Activated CD8-positive, alpha-beta T cell treated with anti-CD3 and anti-CD28 coated beads for 36 hours (primary cell): ENCODE measurements at regions not wholly inside any gene's neighbourhood (a gene's known extent, or its start where the extent isn't known, plus 50 kb on each side); places are given as distances from the start of the nearest gene placed in this dataset.

Source experiments
- ATAC-seq: fragments of 200-7000 bp; cut with Tn5 transposase; one replicate; pipeline ENCODE4 v1.10.0; 2021; ENCODE audit warnings: mild to moderate bottlenecking, moderate library complexity
- CTCF ChIA-PET: fragments of 350-600 bp; sonication (Branson Sonifier 250); formaldehyde crosslinking; loops from one replicate; lab custom pipeline; 2021; ENCODE audit warnings: antibody characterized with exemption; lab: Charles Lee
- POLR2A ChIA-PET: fragments of 350-600 bp; sonication (Branson Sonifier 250); formaldehyde crosslinking; loops from one replicate; lab custom pipeline; 2021; ENCODE audit warnings: antibody characterized with exemption; lab: Charles Lee
- DNase-seq: peaks from one replicate; pipeline ENCODE4 v3.0.0-alpha.2; 2020
- H3K27ac Mint-ChIP-seq: one replicate; pipeline ENCODE4 v1.8.0; 2021; ENCODE audit warnings: mild to moderate bottlenecking, mixed read lengths
- H3K27me3 Mint-ChIP-seq: one replicate; pipeline ENCODE4 v1.8.0; 2021; ENCODE audit warnings: mixed read lengths
- H3K36me3 Mint-ChIP-seq: one replicate; pipeline ENCODE4 v1.8.0; 2021; ENCODE audit warnings: low read depth, mixed read lengths
- H3K4me1 Mint-ChIP-seq: one replicate; pipeline ENCODE4 v1.8.0; 2021; ENCODE audit warnings: low read depth, mixed read lengths
- H3K4me3 Mint-ChIP-seq: one replicate; pipeline ENCODE4 v1.8.0; 2021; ENCODE audit warnings: mild to moderate bottlenecking, moderate library complexity, mixed read lengths
- H3K9me3 Mint-ChIP-seq: one replicate; pipeline ENCODE4 v1.8.0; 2021; ENCODE audit warnings: mixed read lengths
- CTCF ChIP-seq: fragments of 200-600 bp; IDR thresholded peaks from one replicate; pipeline ENCODE4 v1.8.0; 2022; ENCODE audit warnings: antibody characterized with exemption, mild to moderate bottlenecking
- intact Hi-C: fragments of 100-400 bp; cut with micrococcal nuclease; formaldehyde crosslinking; loops from one replicate; pipeline ENCODE4 v1.10.0; 2022

GRCh38 chr2:5923957-5924945 is 232.1 kb downstream of the SOX11 start:
- ATAC-seq: no peak
- no peaks in the 10 kb centered on the region for H3K27me3 Mint-ChIP-seq

GRCh38 chr2:5925604-5926003 is 233.4 kb downstream of the SOX11 start:
- DNase-seq (no peak), ATAC-seq (no peak)
- ChIA-PET POLR2A (no interaction called here), CTCF (no interaction called here)
- H3K4me1 Mint-ChIP-seq: no peaks in the 10 kb centered on the region
- peaks cover 8% of the 10 kb centered on the region for H3K9me3 Mint-ChIP-seq
- no peak overlapping the region for H3K27ac Mint-ChIP-seq
- TF ChIP-seq CTCF: no peak
- no peak overlapping the region for H3K4me3 Mint-ChIP-seq
- H3K36me3 Mint-ChIP-seq: no peaks in the 10 kb centered on the region
- no peaks in the 10 kb centered on the region for H3K27me3 Mint-ChIP-seq
- intact Hi-C loops: no loop called here

More at GRCh38 chr2:5923957-5924945, 232.1 kb downstream of the SOX11 start:
- Mint-ChIP-seq H3K4me1 (no peaks in the 10 kb centered on the region), H3K36me3 (no peaks in the 10 kb centered on the region), H3K27ac (no peak overlapping the region), H3K4me3 (no peak overlapping the region), H3K9me3 (peaks cover 8% of the 10 kb centered on the region)
- ChIA-PET CTCF (no interaction called here), POLR2A (no interaction called here)
- intact Hi-C loops: no loop called here
- TF ChIP-seq CTCF: no peak
- DNase-seq: no peak

GRCh38 chr2:5926871-5927512 is 234.8 kb downstream of the SOX11 start:
- no peaks in the 10 kb centered on the region for H3K36me3 Mint-ChIP-seq
- ChIA-PET POLR2A (no interaction called here), CTCF (no interaction called here)
- peaks cover 7% of the 10 kb centered on the region for H3K9me3 Mint-ChIP-seq
- H3K4me1 Mint-ChIP-seq: no peaks in the 10 kb centered on the region
- H3K27me3 Mint-ChIP-seq: no peaks in the 10 kb centered on the region
- ATAC-seq (no peak), DNase-seq (no peak)
- H3K4me3 Mint-ChIP-seq: no peak overlapping the region
- intact Hi-C loops: no loop called here
- TF ChIP-seq CTCF: no peak
- H3K27ac Mint-ChIP-seq: no peak overlapping the region

- intact Hi-C loops: no loop called here
- Mint-ChIP-seq H3K36me3 (no peaks in the 10 kb centered on the region), H3K27me3 (no peaks in the 10 kb centered on the region), H3K27ac (no peak overlapping the region), H3K4me3 (no peak overlapping the region), H3K4me1 (no peaks in the 10 kb centered on the region), H3K9me3 (peaks cover 2% of the 10 kb centered on the region)
- POLR2A ChIA-PET: no interaction called here
- no peak for ATAC-seq
- CTCF ChIA-PET: no interaction called here
- TF ChIP-seq CTCF: no peak
- no peak for DNase-seq
Observed at GRCh38 chr2:5932556-5933469, 240.6 kb downstream of the SOX11 start.
